GM18867 (cell line): ENCODE measurements at regions not wholly inside any gene's neighbourhood (a gene's known extent, or its start where the extent isn't known, plus 50 kb on each side); places are given as distances from the start of the nearest gene placed in this dataset.

Experiments used
- ATAC-seq: cut with Tn5 transposase; IDR thresholded peaks from one replicate; pipeline ENCODE4 v1.9.1; 2021; ENCODE audit warnings: mild to moderate bottlenecking, moderate library complexity; ENCODE audit not compliant: unreplicated experiment

DNA sequence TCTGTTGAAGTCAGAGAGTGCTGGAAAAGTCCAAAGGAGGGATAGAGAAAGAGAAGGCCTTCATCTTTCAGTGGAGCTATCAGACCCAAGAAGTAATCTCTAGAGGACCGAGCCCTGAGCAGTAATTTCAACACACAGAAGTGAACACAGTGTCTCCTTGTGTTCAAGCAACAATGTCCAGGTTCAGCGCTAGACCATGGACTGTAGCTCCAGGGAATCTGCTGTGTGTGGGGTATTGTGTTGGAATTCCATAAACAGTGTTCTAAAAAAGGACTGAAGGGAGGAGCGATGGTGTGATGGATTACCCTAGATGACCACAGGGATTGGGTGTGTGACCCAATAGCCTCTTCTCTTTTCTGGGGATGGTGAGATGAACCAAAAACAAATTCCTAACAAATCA, 165.9 kb downstream of the BLID start:
- ATAC-seq, result no peak

DNA sequence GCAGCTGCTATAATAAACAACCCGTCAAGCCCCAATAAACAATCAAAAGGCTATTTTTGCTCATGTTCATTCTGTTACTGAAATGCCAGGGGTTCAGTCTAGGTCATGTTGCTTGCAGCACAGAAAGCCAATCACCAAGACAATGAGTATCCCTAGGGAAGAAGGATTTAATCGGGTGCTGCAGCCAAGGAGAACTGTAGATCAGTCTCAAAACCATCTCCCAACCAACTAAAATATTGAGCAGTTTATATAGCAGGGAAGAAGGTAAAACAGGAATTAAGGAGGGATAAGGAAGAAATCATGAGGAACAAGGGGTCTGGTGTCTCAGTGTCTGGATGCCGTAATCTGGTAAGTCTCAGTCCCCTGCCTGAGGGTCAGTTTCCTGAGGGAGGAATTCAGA, 169.5 kb downstream of the BLID start:
- no peak for ATAC-seq

DNA sequence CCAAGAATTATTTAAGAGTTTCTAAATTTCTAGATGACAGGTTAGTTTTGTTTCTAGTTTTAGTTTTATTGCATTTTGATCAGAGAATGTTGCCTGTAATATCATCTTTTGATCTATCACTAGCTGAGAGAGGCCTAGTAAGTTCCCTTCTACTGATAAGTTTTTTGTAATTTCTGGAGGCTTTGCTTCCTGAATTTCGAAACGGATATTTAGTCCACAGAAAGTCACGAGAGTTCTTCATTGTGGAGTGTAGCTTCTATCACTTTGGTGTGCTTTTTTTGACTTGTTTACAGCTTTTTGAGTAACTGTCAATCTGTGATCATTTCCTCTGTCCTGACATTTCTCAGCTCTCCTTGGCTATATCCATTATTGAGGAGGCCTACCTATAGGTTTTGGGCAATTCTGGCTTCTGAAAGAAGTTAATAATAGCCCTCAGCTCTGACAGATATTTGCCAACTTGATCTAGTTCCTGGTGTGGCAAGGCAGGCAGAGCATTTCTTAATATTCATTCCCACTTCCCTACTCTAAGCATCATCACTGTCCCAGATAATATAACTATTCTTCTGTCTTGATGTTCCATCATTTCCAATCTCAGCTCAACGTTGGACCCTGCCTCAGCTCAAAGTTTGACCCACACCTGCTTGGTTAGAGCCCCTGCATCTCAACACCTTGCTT, 171.3 kb downstream of the BLID start:
- ATAC-seq, result no peak

DNA sequence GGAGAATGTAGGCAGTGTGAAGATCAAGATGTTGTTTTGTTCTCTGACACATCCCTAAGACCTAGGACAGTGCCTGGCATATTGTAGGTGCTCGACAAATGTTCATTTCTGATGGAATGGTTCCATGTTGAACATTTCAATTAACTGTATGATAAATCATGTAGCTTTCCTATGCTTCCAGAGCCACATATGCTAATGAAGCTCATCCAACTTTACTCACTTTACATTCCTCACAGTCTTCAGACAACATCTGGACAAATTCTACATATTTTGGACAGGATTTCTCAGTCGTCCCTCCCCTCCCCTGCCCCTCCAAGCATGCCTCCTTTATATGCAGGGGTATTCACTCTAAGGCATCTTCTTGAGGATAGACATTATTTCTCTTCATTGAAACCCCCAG, 177.9 kb downstream of the BLID start:
- no peak for ATAC-seq

DNA sequence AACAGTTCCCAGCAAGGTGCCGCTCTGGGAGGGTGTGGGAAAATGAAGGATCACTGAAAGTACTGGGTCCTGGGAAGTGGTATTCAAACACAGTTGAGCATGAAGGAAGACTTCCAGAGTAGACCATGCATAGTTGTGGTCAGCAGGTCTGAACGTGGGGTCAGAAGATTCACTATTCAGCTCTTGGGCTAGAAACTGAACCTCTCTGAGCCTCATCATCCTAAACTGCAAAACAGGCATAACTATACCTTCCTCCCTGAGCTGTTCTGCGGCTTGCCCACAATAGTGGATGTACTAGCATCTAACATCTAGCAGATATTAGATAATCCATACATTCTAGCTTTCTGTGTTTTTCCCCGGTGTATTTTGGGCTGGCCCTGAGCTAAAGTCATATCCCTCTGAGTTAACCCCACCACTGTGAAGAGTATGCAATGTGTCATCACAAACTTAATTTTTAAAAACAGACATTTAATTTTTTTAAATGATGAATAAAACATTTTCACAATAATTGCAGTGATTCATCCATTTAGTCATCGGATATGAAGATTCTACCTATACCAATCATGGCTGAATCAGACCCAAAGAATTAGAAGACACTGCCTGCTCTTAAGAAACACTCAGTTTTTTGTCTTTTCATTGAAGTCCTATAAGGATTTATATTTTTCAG, 179.1 kb downstream of the BLID start:
- ATAC-seq, result no peak

DNA sequence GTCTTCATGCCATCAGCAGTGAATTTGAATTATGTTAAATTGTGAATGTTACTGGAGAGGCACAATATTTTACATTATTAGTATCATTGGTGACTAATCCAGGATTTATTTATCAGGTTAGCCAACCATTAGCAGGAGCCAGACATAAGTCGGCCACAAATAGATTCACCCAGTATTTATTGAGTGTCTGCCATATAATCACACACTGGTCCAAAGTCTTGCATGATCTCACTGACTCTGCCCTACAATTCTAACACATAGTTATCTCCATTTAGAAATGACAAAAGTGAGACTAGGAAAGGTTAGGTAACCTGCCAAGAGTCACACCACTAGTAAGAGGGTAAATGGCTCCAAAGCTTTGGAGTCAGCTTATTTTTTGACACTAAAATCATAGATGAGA, 179.6 kb downstream of the BLID start:
- no peak for ATAC-seq

DNA sequence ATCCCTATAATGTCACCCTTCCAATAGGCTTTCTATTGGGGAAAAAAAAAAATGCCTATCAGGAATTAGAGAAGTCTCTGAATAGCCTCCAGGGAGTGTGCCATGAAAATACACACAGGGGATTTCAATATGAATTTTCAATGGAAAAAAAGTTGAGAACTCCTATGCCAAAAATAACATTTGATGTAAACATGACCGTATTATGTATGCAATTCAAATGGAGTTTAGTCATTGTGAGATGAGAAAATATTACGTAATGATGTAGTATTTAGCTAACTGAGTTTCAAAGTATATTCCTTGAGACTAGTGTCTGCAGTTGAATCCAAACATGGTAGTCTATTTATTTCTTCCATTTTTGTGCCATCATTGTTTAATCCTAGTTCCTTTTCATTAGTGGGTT, 182.3 kb downstream of the BLID start:
- no peak for ATAC-seq

DNA sequence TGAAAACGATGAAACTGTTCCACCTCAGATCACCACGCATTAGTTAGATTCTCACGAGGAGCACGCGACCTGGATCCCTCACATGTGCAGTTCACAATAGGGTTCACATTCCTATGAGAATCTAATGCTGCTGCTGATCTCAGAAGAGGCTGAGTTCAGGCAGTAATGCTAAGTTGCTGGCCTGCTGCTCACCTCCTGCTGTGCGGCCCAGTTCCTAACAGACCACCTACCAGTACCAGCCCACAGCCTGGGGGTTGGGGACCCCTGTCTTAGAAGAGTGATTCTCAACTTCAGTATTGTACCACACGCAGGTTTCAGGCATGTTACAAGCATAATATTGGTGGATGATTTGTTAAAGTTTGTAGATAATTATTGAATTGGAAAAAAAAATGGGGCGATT, 182.7 kb downstream of the BLID start:
- ATAC-seq, result no peak

DNA sequence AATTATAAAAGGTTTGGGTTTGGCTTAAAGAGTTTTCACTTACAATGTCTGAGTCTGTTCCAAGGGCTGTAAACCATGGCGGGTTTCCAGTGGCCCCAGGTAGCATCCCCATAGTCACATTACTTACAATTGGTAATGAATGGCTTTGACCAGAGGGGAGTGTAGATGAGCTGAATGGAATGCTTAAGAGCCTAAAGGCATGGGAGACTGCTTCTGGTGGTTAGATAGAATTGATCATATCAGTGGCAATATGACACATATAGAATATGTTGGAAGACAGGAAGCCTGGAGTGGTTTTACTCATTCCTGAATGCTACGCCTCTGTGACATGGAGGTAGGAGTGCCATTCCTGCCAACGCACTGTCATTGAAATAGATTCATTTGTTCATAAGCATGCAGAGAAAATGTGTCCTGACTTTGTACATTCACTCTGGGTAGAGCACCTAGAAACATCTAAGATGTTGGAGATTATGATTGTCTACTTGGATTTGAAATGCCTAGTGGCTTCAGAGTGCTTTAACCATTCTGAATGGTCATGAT, 183.3 kb downstream of the BLID start:
- ATAC-seq, result no peak

DNA sequence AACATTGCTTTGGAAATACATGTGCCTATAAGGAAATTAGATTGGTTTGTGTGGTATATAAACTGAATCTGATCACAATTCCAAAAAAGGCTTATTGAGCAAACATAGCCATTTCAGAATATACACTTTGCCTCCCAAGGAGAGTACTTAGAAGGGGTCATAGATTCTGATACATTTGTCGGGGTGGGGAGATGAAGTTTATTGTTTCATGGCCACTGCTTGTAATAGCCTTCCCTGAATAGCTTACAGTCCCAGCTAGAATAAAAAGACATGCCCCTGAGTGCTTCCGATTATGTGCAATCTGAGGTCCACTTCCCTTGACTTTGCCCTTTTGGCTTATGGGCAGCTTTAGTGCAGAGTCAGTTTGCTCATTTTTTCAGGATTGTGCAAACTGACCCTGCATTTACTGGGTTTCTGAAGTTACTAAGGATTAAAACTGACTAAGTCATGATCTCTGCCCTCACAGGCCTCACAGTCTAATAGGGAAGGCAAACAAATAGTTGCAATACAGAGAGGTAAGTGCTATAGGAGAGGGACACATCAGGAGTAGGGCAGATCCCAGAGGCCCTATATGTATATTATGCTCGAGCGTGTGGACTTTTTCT, 184.2 kb downstream of the BLID start:
- ATAC-seq, result no peak

DNA sequence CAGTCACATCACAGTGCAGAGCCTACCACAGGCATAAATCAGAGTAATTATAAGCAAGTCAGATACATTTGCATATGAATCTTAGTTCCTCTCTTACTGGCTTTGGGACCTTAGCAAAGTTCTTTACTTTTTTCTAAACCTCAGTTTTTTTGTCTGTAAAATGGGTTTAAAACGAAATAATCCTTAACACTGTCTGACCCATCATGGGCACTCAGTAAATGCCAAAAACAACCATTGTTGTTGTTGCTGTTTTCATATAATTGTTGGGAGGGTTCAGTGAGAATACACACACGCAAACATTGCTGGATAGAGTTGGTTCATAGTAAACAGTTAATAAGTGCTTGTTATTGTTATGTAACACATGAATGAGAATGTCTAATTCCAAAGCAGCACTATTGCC, 184.9 kb downstream of the BLID start:
- ATAC-seq, result no peak

DNA sequence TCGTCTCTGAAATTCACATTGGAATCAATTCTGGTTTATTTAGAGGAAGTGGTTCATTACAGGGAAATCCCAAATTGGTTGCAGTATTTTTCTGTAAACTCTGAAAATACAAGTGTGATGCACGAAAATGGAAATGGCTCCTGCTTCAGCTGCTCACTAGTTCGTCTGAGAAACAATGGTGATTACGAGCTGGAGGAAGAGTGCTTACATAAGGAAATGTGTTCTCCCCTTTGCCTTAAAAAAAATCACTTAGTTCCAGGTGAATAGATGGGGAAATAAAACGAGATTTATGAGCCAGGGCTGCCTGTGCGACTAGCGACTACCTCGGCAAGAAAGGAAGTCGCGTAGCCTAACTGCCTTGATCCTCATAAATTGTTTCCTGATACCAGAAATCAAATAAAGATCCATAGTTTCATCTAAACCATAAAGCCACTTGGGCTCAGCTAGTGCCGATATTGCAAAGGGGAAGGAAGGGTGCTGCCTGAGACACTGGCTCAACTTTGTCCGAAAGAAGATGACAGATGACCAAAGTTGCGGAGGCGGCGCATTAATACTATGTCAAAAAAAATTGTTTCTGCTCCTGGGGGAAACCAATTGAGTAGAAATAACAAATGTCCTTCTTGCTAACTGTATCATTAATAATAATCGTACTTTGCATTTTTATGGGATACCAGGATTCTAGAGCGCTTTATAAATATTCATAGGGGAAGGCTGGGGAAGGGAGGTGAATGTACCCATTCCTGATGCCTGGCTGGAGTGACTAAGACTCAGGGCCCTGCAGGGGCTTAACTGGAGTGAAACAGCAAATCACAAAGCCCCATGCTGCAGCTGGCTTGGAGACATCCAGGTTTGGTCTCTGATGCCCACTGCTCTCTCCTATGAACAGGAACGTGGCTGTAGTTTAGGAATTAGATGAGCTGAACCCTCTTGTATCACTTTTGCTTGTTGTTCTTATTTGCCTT, 185.7 kb downstream of the BLID start:
- ATAC-seq, result peak; percentile 44

DNA sequence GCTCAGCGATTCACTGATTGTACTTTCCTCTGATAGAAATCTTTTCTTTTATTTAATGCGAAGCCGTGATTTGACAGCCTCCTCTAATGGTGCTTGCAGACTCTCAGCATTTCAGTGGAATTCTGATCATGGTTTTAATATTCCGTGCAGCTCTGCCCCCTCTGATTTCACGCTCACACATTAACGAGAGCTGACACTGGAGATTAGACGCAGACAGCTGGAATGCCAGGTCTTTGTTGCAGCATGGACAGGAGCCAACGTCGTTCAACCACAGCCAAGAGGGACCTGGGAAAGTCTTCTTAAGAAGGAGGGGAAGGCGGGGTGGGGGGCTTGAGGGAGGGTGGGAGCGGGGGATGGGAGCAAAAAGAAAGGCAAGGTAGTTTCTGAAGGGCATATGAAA, 186.4 kb downstream of the BLID start:
- no peak for ATAC-seq

DNA sequence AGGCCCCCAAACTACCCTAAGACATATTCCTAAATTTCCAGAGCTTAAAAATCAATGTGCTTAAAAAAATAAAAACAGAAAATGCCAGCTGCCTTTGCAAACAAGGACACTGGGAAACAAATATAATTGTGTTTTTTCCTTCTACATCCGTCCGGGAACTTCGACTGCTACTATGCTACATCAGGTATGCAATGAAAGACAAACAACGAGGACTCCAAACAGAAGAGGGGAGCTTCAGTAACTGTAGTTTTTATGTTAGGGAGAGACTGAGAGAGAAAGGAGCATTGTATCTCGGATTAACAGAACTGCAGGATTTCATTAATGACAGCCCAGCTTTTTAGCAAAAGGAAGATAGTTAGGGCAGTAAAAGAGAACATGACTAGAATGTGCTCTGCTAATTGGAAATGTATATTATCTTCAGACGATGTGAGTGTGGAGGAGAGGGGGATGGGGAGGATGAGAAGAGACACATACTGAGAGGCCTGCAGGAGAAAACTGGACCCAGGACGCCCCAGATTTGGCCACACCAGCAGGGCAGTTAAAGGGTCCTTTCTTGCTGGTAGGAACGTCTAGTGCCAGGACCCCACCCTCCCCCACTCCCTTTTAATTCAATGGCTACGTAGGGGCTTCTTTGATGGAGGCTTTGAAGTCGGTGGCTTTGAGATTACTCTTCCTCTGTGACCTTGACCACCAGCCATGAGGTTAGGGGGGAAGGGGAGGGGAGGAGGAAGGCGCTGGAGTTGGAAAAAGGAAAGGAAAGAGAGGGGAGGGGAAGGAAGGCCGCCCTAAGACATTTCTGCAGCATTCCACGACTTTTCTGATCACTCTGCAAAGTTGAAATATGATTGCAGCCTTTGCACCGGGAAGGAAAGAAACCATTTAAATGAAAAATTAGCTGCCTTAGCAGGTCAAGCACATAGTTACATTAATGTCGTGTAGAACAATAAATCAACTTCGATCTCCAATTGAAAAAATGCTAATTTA, 187.1 kb downstream of the BLID start:
- no peak for ATAC-seq

DNA sequence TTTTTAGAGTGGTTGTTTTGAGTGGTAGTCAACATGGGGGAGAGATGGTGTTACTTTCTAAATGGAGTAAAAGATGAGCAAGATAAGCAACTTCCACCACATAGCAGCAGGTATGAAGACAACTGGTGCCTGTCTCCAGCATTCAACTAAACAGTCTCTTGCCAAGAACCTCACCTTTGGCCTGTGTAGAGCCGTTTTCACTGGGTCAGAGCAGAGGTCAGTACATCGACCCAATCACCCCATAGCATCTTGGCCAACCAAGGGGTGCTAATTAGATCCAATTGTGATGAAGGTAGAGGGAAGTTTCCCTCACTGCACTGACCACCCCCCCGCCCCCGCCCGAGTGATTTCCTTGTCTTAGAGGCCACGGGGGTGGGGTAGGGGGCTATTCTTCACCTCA, 188.2 kb downstream of the BLID start:
- ATAC-seq, result no peak

DNA sequence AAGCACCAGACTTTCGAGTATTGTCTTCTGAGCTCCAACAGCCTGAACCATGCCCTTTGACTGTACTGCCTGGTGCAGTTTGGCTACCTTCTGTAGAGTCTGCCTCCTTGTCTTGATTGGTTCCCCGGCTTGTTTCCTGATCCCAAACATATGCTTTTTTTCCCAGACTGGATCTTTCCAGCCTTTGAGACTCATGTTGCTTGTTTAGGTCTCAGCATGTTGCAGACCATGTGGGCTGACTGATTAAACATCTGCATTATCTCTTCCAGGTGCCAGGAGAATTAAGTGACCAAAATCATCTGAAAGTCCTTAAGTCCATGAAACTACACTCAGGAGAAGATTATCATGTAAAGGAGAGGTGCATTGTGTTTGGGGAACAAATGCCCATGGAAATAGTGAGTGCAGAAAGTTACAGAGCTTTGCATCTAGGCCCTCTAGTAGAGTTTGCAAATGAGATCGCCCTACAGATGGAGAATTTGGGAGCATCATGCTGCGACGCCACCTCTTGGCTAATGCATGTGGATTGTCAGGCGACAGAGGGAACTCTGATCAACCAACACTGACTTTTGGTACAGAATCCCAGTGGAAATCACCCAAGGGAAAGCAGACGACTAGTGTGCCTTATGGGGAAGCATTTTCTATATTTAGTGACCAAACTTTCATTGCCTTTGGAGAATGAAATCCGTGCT, 188.8 kb downstream of the BLID start:
- ATAC-seq, result no peak

DNA sequence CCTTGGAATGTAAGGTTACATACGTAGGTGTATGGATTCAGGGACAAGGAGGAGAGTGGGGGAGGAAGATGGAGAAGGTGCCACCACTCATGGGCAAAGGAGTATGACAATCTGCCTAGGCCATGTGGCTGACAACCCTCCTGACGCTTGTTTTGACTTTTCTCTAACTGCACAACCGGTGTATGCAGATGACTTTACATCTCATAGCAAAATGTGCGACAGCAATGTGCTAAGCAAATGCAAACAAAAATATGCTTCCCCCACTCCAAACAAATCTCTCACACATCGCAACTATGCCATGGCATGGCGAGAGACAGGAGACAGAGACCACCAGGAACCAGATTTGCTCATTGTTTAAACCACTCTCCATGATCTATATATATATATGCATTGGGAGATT, 191.8 kb downstream of the BLID start:
- ATAC-seq, result no peak

DNA sequence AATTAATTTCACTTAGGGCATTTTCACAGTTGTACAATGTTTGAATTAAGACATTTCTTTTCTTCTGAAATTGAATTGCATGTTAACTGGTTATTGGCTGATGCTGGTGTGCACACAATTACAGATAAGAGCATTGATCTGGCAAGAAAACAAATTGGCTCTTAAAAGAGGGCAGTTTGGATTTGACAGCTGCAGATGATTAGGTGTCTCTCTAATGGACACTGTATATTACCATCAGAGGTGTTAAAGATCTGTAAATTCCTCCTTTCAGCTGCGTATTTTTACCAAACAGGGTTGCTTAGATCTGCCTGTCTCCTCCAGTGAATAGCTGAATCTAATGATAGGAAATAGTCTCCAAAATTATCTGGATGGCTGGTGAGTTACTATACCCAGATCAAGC, 198.5 kb downstream of the BLID start:
- no peak for ATAC-seq

DNA sequence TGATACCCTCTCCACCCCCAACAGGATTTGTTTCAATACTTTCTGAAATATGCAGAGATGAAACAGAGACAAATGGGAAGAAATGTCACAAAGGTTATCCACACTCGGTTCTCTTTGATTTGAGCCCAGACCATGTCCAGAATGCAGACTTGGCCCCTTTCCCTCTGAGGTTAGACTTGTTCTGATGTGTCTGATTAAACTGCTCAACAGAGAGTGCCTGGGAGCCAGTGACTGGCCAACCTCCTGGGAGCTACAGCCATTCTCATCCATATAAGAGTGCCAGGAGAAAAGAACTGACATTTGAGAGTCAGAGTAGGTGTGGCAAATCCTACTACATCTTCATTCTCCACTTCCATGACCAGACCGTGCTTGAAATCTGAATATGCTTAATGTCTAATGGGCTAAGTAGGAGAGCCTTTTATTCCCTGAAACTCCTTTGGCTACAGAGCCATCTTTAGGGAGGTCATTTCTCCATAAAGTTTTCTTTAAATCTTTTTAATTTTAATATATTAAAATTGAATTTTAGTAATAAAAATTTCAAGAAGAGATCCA, 201.4 kb downstream of the BLID start:
- no peak for ATAC-seq
